Endodermal cell (in vitro differentiated cells): ENCODE measurements at regions not wholly inside any gene's neighbourhood (a gene's known extent, or its start where the extent isn't known, plus 50 kb on each side); places are given as distances from the start of the nearest gene placed in this dataset.

Experiments used
- DNase-seq: peaks from one replicate; pipeline ENCODE4 v3.0.0-alpha.2; 2017
- H3K27ac ChIP-seq: 2 replicates; pipeline ENCODE4 v1.5.1; 2013; ENCODE audit warnings: mild to moderate bottlenecking, low read depth, low read length, moderate library complexity
- H3K27me3 ChIP-seq: 2 replicates; pipeline ENCODE4 v1.6.1; 2013; ENCODE audit warnings: mild to moderate bottlenecking, low read length, moderate library complexity; ENCODE audit not compliant: insufficient read depth, control insufficient read depth, poor library complexity, severe bottlenecking
- H3K36me3 ChIP-seq: 2 replicates; pipeline ENCODE4 v1.7.0; 2013; ENCODE audit warnings: mild to moderate bottlenecking, low read length, moderate library complexity; ENCODE audit not compliant: control insufficient read depth, insufficient read depth
- H3K4me1 ChIP-seq: one replicate; pipeline ENCODE4 v1.7.0; 2013; ENCODE audit warnings: low read length; ENCODE audit not compliant: control insufficient read depth, insufficient read depth
- H3K4me3 ChIP-seq: 2 replicates; pipeline ENCODE4 v1.5.1; 2013; ENCODE audit warnings: mild to moderate bottlenecking, low read length, moderate library complexity
- H3K9ac ChIP-seq: 2 replicates; pipeline ENCODE4 v1.6.1; 2013; ENCODE audit warnings: mild to moderate bottlenecking, low read length, moderate library complexity; ENCODE audit not compliant: poor library complexity, severe bottlenecking; ENCODE audit errors: extremely low read depth
- H3K9me3 ChIP-seq: 2 replicates; pipeline ENCODE4 v1.6.1; 2013; ENCODE audit warnings: mild to moderate bottlenecking, low read length, moderate library complexity; ENCODE audit not compliant: control insufficient read depth
- H3K27ac Mint-ChIP-seq: 2 replicates; pipeline ENCODE4 v1.8.0; 2020; ENCODE audit warnings: mixed read lengths
- H3K27me3 Mint-ChIP-seq: 2 replicates; pipeline ENCODE4 v1.8.0; 2021; ENCODE audit warnings: mild to moderate bottlenecking, mixed read lengths; ENCODE audit not compliant: insufficient read depth
- H3K36me3 Mint-ChIP-seq: 2 replicates; pipeline ENCODE4 v1.8.0; 2020; ENCODE audit warnings: low read depth, mixed read lengths
- H3K4me1 Mint-ChIP-seq: 2 replicates; pipeline ENCODE4 v1.8.0; 2020; ENCODE audit warnings: mixed read lengths
- H3K4me3 Mint-ChIP-seq: 2 replicates; pipeline ENCODE4 v1.8.0; 2020; ENCODE audit warnings: mild to moderate bottlenecking, moderate library complexity, mixed read lengths
- H3K9me3 Mint-ChIP-seq: 2 replicates; pipeline ENCODE4 v1.8.0; 2020; ENCODE audit warnings: mild to moderate bottlenecking, mixed read lengths
- WGBS, 2 experiments: methylation state at CpG; one replicate each; pipeline versions ENCODE4 v1.1.5 to v1.1.7; 2013; ENCODE audit warnings: missing lambda C conversion rate in 2 of 2, mixed read lengths in 1 of 2; ENCODE audit not compliant: insufficient coverage in 1 of 2, insufficient read length in 1 of 2; 5-methylcytosine and 5-hydroxymethylcytosine counted together
- TF ChIP-seq, protein P1 (sequence below): fragments of 200-600 bp; sonication (generic); conservative IDR thresholded peaks from 2 replicates; pipeline ENCODE4 v1.5.0; 2021; ENCODE audit warnings: antibody characterized with exemption, mild to moderate bottlenecking

GRCh38 chr20:19070026-19070425 lies 142.4 kb upstream of the SLC24A3 start:
- TF ChIP-seq, protein P1, sequence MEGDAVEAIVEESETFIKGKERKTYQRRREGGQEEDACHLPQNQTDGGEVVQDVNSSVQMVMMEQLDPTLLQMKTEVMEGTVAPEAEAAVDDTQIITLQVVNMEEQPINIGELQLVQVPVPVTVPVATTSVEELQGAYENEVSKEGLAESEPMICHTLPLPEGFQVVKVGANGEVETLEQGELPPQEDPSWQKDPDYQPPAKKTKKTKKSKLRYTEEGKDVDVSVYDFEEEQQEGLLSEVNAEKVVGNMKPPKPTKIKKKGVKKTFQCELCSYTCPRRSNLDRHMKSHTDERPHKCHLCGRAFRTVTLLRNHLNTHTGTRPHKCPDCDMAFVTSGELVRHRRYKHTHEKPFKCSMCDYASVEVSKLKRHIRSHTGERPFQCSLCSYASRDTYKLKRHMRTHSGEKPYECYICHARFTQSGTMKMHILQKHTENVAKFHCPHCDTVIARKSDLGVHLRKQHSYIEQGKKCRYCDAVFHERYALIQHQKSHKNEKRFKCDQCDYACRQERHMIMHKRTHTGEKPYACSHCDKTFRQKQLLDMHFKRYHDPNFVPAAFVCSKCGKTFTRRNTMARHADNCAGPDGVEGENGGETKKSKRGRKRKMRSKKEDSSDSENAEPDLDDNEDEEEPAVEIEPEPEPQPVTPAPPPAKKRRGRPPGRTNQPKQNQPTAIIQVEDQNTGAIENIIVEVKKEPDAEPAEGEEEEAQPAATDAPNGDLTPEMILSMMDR, result no peak
- no peak overlapping the region for H3K27ac ChIP-seq
- H3K4me3 ChIP-seq, result no peak overlapping the region
- Mint-ChIP-seq H3K4me1 (no peaks in the 10 kb centered on the region), H3K36me3 (no peaks in the 10 kb centered on the region), H3K9me3 (peaks cover 37% of the 10 kb centered on the region), H3K27ac (no peak overlapping the region), H3K4me3 (no peak overlapping the region), H3K27me3 (no peaks in the 10 kb centered on the region)
- H3K27me3 ChIP-seq, result no peaks in the 10 kb centered on the region
- no peaks in the 10 kb centered on the region for H3K36me3 ChIP-seq
- WGBS, 2 experiments, result 89 to 96% methylated on average over 4 to 6 of the region's 6 CpGs
- peaks cover 10% of the 10 kb centered on the region for H3K9me3 ChIP-seq
- no peak overlapping the region for H3K9ac ChIP-seq
- H3K4me1 ChIP-seq, result no peaks in the 10 kb centered on the region
- no peak for DNase-seq

- no peaks in the 10 kb centered on the region for H3K27me3 Mint-ChIP-seq
These were observed 141.6 kb upstream of the SLC24A3 start for GRCh38 chr20:19070681-19071445.

DNA sequence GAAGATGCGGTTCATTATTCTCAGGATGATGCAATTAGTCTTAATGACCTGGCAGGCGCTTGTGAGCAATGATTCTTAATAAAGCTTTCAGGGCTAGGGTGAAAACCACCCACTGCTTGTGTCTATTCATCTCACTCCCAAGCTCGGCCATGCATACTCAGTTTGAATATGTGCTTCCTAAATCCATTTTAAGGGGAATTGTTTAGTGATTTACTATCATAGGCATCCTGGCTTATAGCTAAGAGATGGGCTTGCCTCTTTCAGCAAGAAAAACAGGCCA lies 141.1 kb upstream of the SLC24A3 start:
- no peaks in the 10 kb centered on the region for H3K36me3 Mint-ChIP-seq
- 80 to 85% methylated on average over 2 to 3 of the region's 3 CpGs for WGBS, 2 experiments

More at GRCh38 chr20:19070681-19071445, 141.6 kb upstream of the SLC24A3 start:
- Histone ChIP-seq H3K9ac (no peak overlapping the region), H3K9me3 (peaks cover 2% of the 10 kb centered on the region), H3K27me3 (no peaks in the 10 kb centered on the region), H3K36me3 (no peaks in the 10 kb centered on the region), H3K27ac (no peak overlapping the region), H3K4me1 (no peaks in the 10 kb centered on the region), H3K4me3 (no peak overlapping the region)
- Mint-ChIP-seq H3K36me3 (no peaks in the 10 kb centered on the region), H3K4me3 (no peak overlapping the region), H3K4me1 (no peaks in the 10 kb centered on the region), H3K27ac (no peak overlapping the region), H3K9me3 (peaks cover 29% of the 10 kb centered on the region)
- 60 to 86% methylated on average over 1 to 3 of the region's 3 CpGs for WGBS, 2 experiments
- DNase-seq, result no peak
- TF ChIP-seq, protein P1, result no peak

More for the DNA sequence above, 141.1 kb upstream of the SLC24A3 start:
- Mint-ChIP-seq H3K4me3 (no peak overlapping the region), H3K27me3 (no peaks in the 10 kb centered on the region), H3K27ac (no peak overlapping the region), H3K4me1 (no peaks in the 10 kb centered on the region), H3K9me3 (peaks cover 24% of the 10 kb centered on the region)
- Histone ChIP-seq H3K4me1 (no peaks in the 10 kb centered on the region), H3K9ac (no peak overlapping the region), H3K36me3 (no peaks in the 10 kb centered on the region), H3K4me3 (no peak overlapping the region), H3K27me3 (no peaks in the 10 kb centered on the region), H3K27ac (no peak overlapping the region), H3K9me3 (no peaks in the 10 kb centered on the region)
- no peak for DNase-seq
- TF ChIP-seq, protein P1, result no peak
